Trophoblast cell (in vitro differentiated cells and primary cell): ENCODE measurements at regions not wholly inside any gene's neighbourhood (a gene's known extent, or its start where the extent isn't known, plus 50 kb on each side); places are given as distances from the start of the nearest gene placed in this dataset.
"Not testable (repeated sequence)": the region's sequence is repeated elsewhere in the genome, so short reads cannot be mapped to it uniquely, and the experiment has no call there.

Source experiments
- DNase-seq, 2 donors: peaks; one replicate each; pipeline ENCODE4 v3.0.0-alpha.2; 2016
- H2AFZ ChIP-seq: 2 replicates; pipeline ENCODE4 v1.6.1; 2013; ENCODE audit warnings: low read length, moderate library complexity, mild to moderate bottlenecking; ENCODE audit not compliant: insufficient read depth, poor library complexity
- H2AK5ac ChIP-seq: 2 replicates; pipeline ENCODE4 v1.6.1; 2013; ENCODE audit warnings: mild to moderate bottlenecking, low read length
- H2BK120ac ChIP-seq: 2 replicates; pipeline ENCODE4 v1.6.1; 2013; ENCODE audit warnings: low read length, mild to moderate bottlenecking, moderate library complexity; ENCODE audit not compliant: insufficient read depth, poor library complexity
- H2BK12ac ChIP-seq: 2 replicates; pipeline ENCODE4 v1.6.1; 2013; ENCODE audit warnings: mild to moderate bottlenecking, low read length, moderate library complexity
- H2BK5ac ChIP-seq: 2 replicates; pipeline ENCODE4 v1.6.1; 2013; ENCODE audit warnings: low read length, low read depth, moderate library complexity, mild to moderate bottlenecking; ENCODE audit not compliant: poor library complexity
- H3K14ac ChIP-seq: 2 replicates; pipeline ENCODE4 v1.6.1; 2013; ENCODE audit warnings: mild to moderate bottlenecking, low read length
- H3K18ac ChIP-seq: 2 replicates; pipeline ENCODE4 v1.6.1; 2013; ENCODE audit warnings: mild to moderate bottlenecking, low read length
- H3K23ac ChIP-seq: 2 replicates; pipeline ENCODE4 v1.6.1; 2013; ENCODE audit warnings: low read length
- H3K27ac ChIP-seq: 2 replicates; pipeline ENCODE4 v1.5.1; 2013; ENCODE audit warnings: low read depth, mild to moderate bottlenecking, inconsistent platforms, low read length, moderate library complexity
- H3K27me3 ChIP-seq: 2 replicates; pipeline ENCODE4 v1.6.1; 2013; ENCODE audit warnings: inconsistent platforms, mild to moderate bottlenecking, low read length, moderate library complexity; ENCODE audit not compliant: insufficient read depth
- H3K36me3 ChIP-seq, 2 experiments: 1 replicate in 1 of 2; 2 replicates in 1 of 2; pipeline ENCODE4 v1.6.1; 2013; ENCODE audit warnings: low read length in 2 of 2, mild to moderate bottlenecking in 2 of 2, moderate library complexity in 1 of 2; ENCODE audit not compliant: insufficient read depth in 2 of 2, control insufficient read depth in 1 of 2
- H3K4ac ChIP-seq: 2 replicates; pipeline ENCODE4 v1.6.1; 2013; ENCODE audit warnings: low read depth, mild to moderate bottlenecking, low read length, moderate library complexity
- H3K4me1 ChIP-seq, 2 experiments: 1 replicate in 1 of 2; 2 replicates in 1 of 2; pipeline ENCODE4 v1.6.1; 2013; ENCODE audit warnings: low read length in 2 of 2, mild to moderate bottlenecking in 2 of 2, moderate library complexity in 1 of 2; ENCODE audit not compliant: insufficient read depth in 2 of 2, control insufficient read depth in 1 of 2
- H3K4me2 ChIP-seq: 2 replicates; pipeline ENCODE4 v1.6.1; 2013; ENCODE audit warnings: inconsistent platforms, mild to moderate bottlenecking, low read length, moderate library complexity
- H3K4me3 ChIP-seq: 2 replicates; pipeline ENCODE4 v1.5.1; 2013; ENCODE audit warnings: mild to moderate bottlenecking, low read depth, low read length, inconsistent platforms
- H3K79me1 ChIP-seq: one replicate; pipeline ENCODE4 v1.6.1; 2013; ENCODE audit warnings: low read length
- H3K79me2 ChIP-seq: 2 replicates; pipeline ENCODE4 v1.6.1; 2013; ENCODE audit warnings: low read length, mild to moderate bottlenecking; ENCODE audit not compliant: control insufficient read depth, insufficient read depth, poor library complexity
- H3K9ac ChIP-seq: 2 replicates; pipeline ENCODE4 v1.6.1; 2013; ENCODE audit warnings: mild to moderate bottlenecking, low read length
- H3K9me3 ChIP-seq: 2 replicates; pipeline ENCODE4 v1.6.1; 2013; ENCODE audit warnings: low read depth, mild to moderate bottlenecking, control low read depth, inconsistent platforms, low read length; ENCODE audit not compliant: insufficient read depth
- H4K12ac ChIP-seq: 2 replicates; pipeline ENCODE4 v1.6.1; 2013; ENCODE audit warnings: low read depth, mild to moderate bottlenecking, low read length, moderate library complexity
- H4K8ac ChIP-seq: 2 replicates; pipeline ENCODE4 v1.6.1; 2013; ENCODE audit warnings: low read depth, mild to moderate bottlenecking, low read length, moderate library complexity
- H4K91ac ChIP-seq: one replicate; pipeline ENCODE4 v1.6.1; 2013; ENCODE audit warnings: low read depth, mild to moderate bottlenecking, low read length, moderate library complexity
- WGBS: extraction: QIAGEN DNeasy Blood & Tissue Kit; methylation state at CpG from one replicate; pipeline ENCODE4 v1.1.7; 2013; ENCODE audit warnings: missing lambda C conversion rate; ENCODE audit not compliant: insufficient read length, insufficient coverage; ENCODE audit errors: extremely low coverage; 5-methylcytosine and 5-hydroxymethylcytosine counted together

GRCh38 chr2:131648565-131648964 lies 120.9 kb downstream of the CCDC74A start:
- no CpG with 5 or more reads among the region's 3 CpGs for whole genome bisulfite sequencing
- not testable (repeated sequence) for H3K4me3 ChIP-seq, H3K27ac ChIP-seq

GRCh38 chr2:131652246-131652645 lies 124.6 kb downstream of the CCDC74A start:
- H4K12ac ChIP-seq, H3K79me1 ChIP-seq, H2BK12ac ChIP-seq, H4K91ac ChIP-seq, DNase-seq, H3K9ac ChIP-seq, H3K27me3 ChIP-seq, H2AK5ac ChIP-seq, H3K23ac ChIP-seq, H3K4ac ChIP-seq, H3K4me3 ChIP-seq, H3K14ac ChIP-seq, H3K36me3 ChIP-seq, H2BK120ac ChIP-seq, H2BK5ac ChIP-seq, H3K9me3 ChIP-seq, H3K27ac ChIP-seq, H3K4me2 ChIP-seq, H2AFZ ChIP-seq, H4K8ac ChIP-seq, H3K4me1 ChIP-seq, H3K18ac ChIP-seq, H3K79me2 ChIP-seq: not testable (repeated sequence)
- no CpG with 5 or more reads among the region's 3 CpGs for WGBS

More at GRCh38 chr2:131648565-131648964, 120.9 kb downstream of the CCDC74A start:
- H3K14ac ChIP-seq, H4K91ac ChIP-seq, H3K4ac ChIP-seq, H4K8ac ChIP-seq, H2AK5ac ChIP-seq, H3K27me3 ChIP-seq, H2BK12ac ChIP-seq, H3K18ac ChIP-seq, H3K9ac ChIP-seq, H2AFZ ChIP-seq, H2BK120ac ChIP-seq, H3K79me1 ChIP-seq, H3K4me2 ChIP-seq, H3K9me3 ChIP-seq, H3K36me3 ChIP-seq, H4K12ac ChIP-seq, H2BK5ac ChIP-seq, H3K79me2 ChIP-seq, H3K4me1 ChIP-seq, H3K23ac ChIP-seq, DNase-seq: not testable (repeated sequence)

GRCh38 chr2:131654107-131654506 lies 126.4 kb downstream of the CCDC74A start:
- H3K79me2 ChIP-seq, H3K27me3 ChIP-seq, H2BK12ac ChIP-seq, H3K23ac ChIP-seq, H3K79me1 ChIP-seq, H3K4me1 ChIP-seq, H2AFZ ChIP-seq, H4K91ac ChIP-seq, H3K18ac ChIP-seq, H3K4ac ChIP-seq, H4K8ac ChIP-seq, H2BK5ac ChIP-seq, H2BK120ac ChIP-seq, H3K14ac ChIP-seq, H2AK5ac ChIP-seq, DNase-seq, H3K9me3 ChIP-seq, H3K4me3 ChIP-seq, H3K36me3 ChIP-seq, H4K12ac ChIP-seq, H3K4me2 ChIP-seq, H3K9ac ChIP-seq, H3K27ac ChIP-seq: not testable (repeated sequence)
- no CpG with 5 or more reads among the region's 2 CpGs for WGBS

GRCh38 chr2:131656816-131657633 lies 129.3 kb downstream of the CCDC74A start:
- no peak overlapping the region for H3K9ac ChIP-seq
- H3K27me3 ChIP-seq, result no peaks in the 10 kb centered on the region
- no peak overlapping the region for H2BK12ac ChIP-seq
- no peak overlapping the region for H3K18ac ChIP-seq
- no peak overlapping the region for H2AK5ac ChIP-seq
- H2AFZ ChIP-seq, result no peak overlapping the region
- H3K14ac ChIP-seq, result no peak overlapping the region
- no peak overlapping the region for H3K23ac ChIP-seq
- H3K27ac ChIP-seq, result no peak overlapping the region
- H4K91ac ChIP-seq, result no peak overlapping the region
- no peaks in the 10 kb centered on the region for H3K79me1 ChIP-seq
- H3K79me2 ChIP-seq, result no peaks in the 10 kb centered on the region
- peaks cover 0 to 2% of the 10 kb centered on the region in 2 experiments for H3K4me1 ChIP-seq
- H3K36me3 ChIP-seq, result no peaks in the 10 kb centered on the region
- H2BK120ac ChIP-seq, result no peak overlapping the region
- no peak overlapping the region for H4K12ac ChIP-seq
- WGBS, result no CpG with 5 or more reads among the region's 32 CpGs
- no peak overlapping the region for H2BK5ac ChIP-seq
- no peak overlapping the region for H4K8ac ChIP-seq
- DNase-seq, result no peak
- H3K4me2 ChIP-seq, result no peak overlapping the region
- peaks cover 7% of the 10 kb centered on the region for H3K9me3 ChIP-seq
- H3K4me3 ChIP-seq, result no peak overlapping the region
- H3K4ac ChIP-seq, result no peak overlapping the region
